ENCODE measurements at regions not wholly inside any gene's neighbourhood (a gene's known extent, or its start where the extent isn't known, plus 50 kb on each side); places are given as distances from the start of the nearest gene placed in this dataset.

GRCh38 chr1:228653748-228654147 lies 81.5 kb upstream of the RHOU start:
- TF ChIP-seq CTCF (IDR thresholded peaks at IDR 0.05) (no peak), POLR2A (IDR thresholded peaks at IDR 0.05) (no peak)
